Hepatocyte (in vitro differentiated cells): ENCODE measurements at regions not wholly inside any gene's neighbourhood (a gene's known extent, or its start where the extent isn't known, plus 50 kb on each side); places are given as distances from the start of the nearest gene placed in this dataset.

Experiments
- DNase-seq: peaks from one replicate; pipeline ENCODE4 v3.0.0-alpha.2; 2016; ENCODE audit warnings: low spot score
- H2AFZ ChIP-seq: fragments of 200-600 bp; sonication (generic); 2 replicates; pipeline ENCODE4 v1.6.0; 2016; ENCODE audit warnings: antibody characterized with exemption, mild to moderate bottlenecking
- H3K27ac ChIP-seq: fragments of 200-600 bp; sonication (generic); 2 replicates; pipeline ENCODE4 v1.5.1; 2016; ENCODE audit warnings: mild to moderate bottlenecking
- H3K27me3 ChIP-seq: fragments of 200-600 bp; sonication (generic); 2 replicates; pipeline ENCODE4 v1.6.1; 2016
- H3K36me3 ChIP-seq: fragments of 200-600 bp; sonication (generic); replicated peaks from 2 replicates; pipeline ENCODE4 v1.5.1; 2016; ENCODE audit warnings: low read depth; ENCODE audit not compliant: insufficient read depth
- H3K4me1 ChIP-seq: fragments of 200-600 bp; sonication (generic); 2 replicates; pipeline ENCODE4 v1.5.1; 2016; ENCODE audit warnings: mild to moderate bottlenecking, moderate library complexity; ENCODE audit not compliant: insufficient read depth
- H3K4me2 ChIP-seq: fragments of 200-600 bp; sonication (generic); 2 replicates; pipeline ENCODE4 v1.6.0; 2016
- H3K4me3 ChIP-seq: fragments of 200-600 bp; sonication (generic); 2 replicates; pipeline ENCODE4 v1.5.1; 2016; ENCODE audit warnings: mild to moderate bottlenecking
- H3K79me2 ChIP-seq: fragments of 200-600 bp; sonication (generic); 2 replicates; pipeline ENCODE4 v1.6.0; 2017; ENCODE audit warnings: mild to moderate bottlenecking
- H3K9me2 ChIP-seq: fragments of 200-600 bp; sonication (generic); replicated peaks from 2 replicates; pipeline ENCODE4 v1.6.0; 2017; ENCODE audit warnings: mild to moderate bottlenecking; ENCODE audit not compliant: insufficient read depth
- H3K9me3 ChIP-seq: fragments of 200-600 bp; sonication (generic); 2 replicates; pipeline ENCODE4 v1.5.1; 2016; ENCODE audit warnings: low read depth, mild to moderate bottlenecking
- H4K20me1 ChIP-seq: fragments of 200-600 bp; sonication (generic); 2 replicates; pipeline ENCODE4 v1.6.0; 2016; ENCODE audit warnings: mild to moderate bottlenecking; ENCODE audit not compliant: insufficient read depth, poor library complexity, severe bottlenecking
- EZH2 ChIP-seq: fragments of 200-600 bp; sonication (generic); IDR thresholded peaks from 2 replicates; pipeline ENCODE4 v1.6.1; 2016; ENCODE audit warnings: antibody characterized with exemption, mild to moderate bottlenecking, borderline replicate concordance
- EZH2phosphoT487 ChIP-seq: fragments of 200-600 bp; sonication (generic); IDR thresholded peaks from one replicate; pipeline ENCODE4 v1.6.1; 2018; ENCODE audit warnings: antibody characterized with exemption, mild to moderate bottlenecking, low read depth, moderate library complexity; ENCODE audit not compliant: unreplicated experiment, severe bottlenecking
- WGBS: methylation state at CpG from one replicate; pipeline ENCODE4 v1.1.6; 2016; ENCODE audit warnings: low lambda C conversion rate; ENCODE audit errors: missing lambda C conversion rate; 5-methylcytosine and 5-hydroxymethylcytosine counted together
- TF ChIP-seq, protein P1 (sequence below): fragments of 200-600 bp; sonication (generic); IDR thresholded peaks from 2 replicates; pipeline ENCODE4 v1.5.1; 2016; ENCODE audit warnings: antibody characterized with exemption, mild to moderate bottlenecking; ENCODE audit not compliant: poor library complexity

- Histone ChIP-seq H3K27me3 (peaks cover 2% of the 10 kb centered on the region), H4K20me1 (no peaks in the 10 kb centered on the region), H3K4me1 (no peaks in the 10 kb centered on the region), H3K36me3 (no peaks in the 10 kb centered on the region), H3K9me3 (no peaks in the 10 kb centered on the region), H2AFZ (no peak overlapping the region), H3K4me2 (no peak overlapping the region), H3K9me2 (no peaks in the 10 kb centered on the region), H3K4me3 (no peak overlapping the region), H3K79me2 (no peaks in the 10 kb centered on the region), H3K27ac (no peak overlapping the region)
- TF ChIP-seq EZH2phosphoT487 (no peak), EZH2 (no peak)
- TF ChIP-seq, protein P1, sequence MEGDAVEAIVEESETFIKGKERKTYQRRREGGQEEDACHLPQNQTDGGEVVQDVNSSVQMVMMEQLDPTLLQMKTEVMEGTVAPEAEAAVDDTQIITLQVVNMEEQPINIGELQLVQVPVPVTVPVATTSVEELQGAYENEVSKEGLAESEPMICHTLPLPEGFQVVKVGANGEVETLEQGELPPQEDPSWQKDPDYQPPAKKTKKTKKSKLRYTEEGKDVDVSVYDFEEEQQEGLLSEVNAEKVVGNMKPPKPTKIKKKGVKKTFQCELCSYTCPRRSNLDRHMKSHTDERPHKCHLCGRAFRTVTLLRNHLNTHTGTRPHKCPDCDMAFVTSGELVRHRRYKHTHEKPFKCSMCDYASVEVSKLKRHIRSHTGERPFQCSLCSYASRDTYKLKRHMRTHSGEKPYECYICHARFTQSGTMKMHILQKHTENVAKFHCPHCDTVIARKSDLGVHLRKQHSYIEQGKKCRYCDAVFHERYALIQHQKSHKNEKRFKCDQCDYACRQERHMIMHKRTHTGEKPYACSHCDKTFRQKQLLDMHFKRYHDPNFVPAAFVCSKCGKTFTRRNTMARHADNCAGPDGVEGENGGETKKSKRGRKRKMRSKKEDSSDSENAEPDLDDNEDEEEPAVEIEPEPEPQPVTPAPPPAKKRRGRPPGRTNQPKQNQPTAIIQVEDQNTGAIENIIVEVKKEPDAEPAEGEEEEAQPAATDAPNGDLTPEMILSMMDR, result no peak
- no peak for DNase-seq
- 84% methylated on average over 21 of the region's 21 CpGs for WGBS
Observed at GRCh38 chr11:71370895-71371673, 77.1 kb downstream of the DHCR7 start.

DNA sequence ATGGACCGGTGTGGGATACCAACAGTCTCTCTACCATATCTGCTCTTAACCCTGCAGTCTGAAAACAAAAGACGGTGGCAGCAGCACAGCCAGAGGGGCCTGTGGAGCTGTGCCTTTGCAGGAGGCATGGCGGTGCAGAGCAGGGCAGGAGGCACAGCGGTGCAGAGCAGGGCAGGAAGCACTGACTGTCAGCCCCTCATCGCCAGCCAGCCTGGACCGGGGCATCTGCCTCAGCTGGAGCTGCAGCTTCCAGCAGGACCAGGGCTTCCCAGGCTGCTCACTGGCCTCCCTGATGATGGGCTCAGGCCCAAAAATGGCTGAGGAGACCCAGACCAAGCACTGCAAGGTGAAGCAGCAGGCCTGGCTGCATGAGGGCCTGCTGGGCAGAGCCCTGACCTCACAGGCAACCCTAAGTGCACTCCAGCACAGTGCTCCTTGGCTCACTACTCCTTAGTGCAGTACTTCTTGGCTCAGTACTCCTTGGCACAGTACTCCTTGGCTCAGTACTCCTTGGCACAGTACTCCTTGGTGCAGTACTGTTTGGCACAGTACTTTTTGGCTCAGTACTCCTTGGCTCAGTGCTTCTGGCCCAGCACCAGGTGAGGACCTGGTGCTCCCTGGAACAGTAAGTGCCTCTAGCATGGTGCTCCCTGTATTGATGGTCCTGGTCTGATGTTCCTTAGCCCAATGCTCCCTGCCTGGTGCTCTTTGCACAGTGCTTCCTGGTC is 78.0 kb downstream of the DHCR7 start:
- Histone ChIP-seq H3K79me2 (no peaks in the 10 kb centered on the region), H2AFZ (no peak overlapping the region), H3K4me1 (no peaks in the 10 kb centered on the region), H3K27ac (no peak overlapping the region), H4K20me1 (no peaks in the 10 kb centered on the region), H3K36me3 (no peaks in the 10 kb centered on the region), H3K9me3 (no peaks in the 10 kb centered on the region), H3K9me2 (no peaks in the 10 kb centered on the region), H3K4me3 (no peak overlapping the region), H3K4me2 (no peak overlapping the region), H3K27me3 (no peaks in the 10 kb centered on the region)
- WGBS, result 83% methylated on average over 6 of the region's 6 CpGs
- TF ChIP-seq, protein P1, result no peak
- no peak for TF ChIP-seq EZH2
- TF ChIP-seq EZH2phosphoT487, result no peak
- no peak for DNase-seq

DNA sequence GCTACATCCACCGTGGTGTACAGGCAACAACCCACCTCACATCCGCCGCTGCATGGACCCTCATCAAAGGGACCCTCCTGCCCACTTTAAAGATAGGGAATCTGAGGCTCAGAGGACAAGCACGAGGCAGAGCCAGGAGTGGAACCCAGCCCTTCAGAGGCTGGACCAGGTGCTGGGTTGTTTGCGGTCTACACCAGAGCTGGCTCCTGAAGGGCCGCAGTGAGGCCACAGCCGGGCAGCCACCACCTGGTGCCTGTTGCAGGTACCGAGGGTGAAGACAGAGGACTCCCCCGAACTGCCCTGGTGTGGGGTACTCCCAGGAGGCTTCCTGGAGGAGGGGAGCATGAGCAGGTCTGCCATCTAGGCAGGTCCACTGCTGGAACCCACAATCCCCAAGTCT is 78.8 kb downstream of the DHCR7 start:
- no peaks in the 10 kb centered on the region for H3K9me3 ChIP-seq
- no peaks in the 10 kb centered on the region for H3K36me3 ChIP-seq
- H3K79me2 ChIP-seq, result no peaks in the 10 kb centered on the region
- H4K20me1 ChIP-seq, result no peaks in the 10 kb centered on the region
- H3K27me3 ChIP-seq, result no peaks in the 10 kb centered on the region
- H3K27ac ChIP-seq, result no peak overlapping the region
- no peak for DNase-seq
- no peaks in the 10 kb centered on the region for H3K4me1 ChIP-seq
- TF ChIP-seq EZH2 (no peak), EZH2phosphoT487 (no peak)
- TF ChIP-seq, protein P1, result no peak
- no peak overlapping the region for H2AFZ ChIP-seq
- no peak overlapping the region for H3K4me3 ChIP-seq
- 90% methylated on average over 9 of the region's 9 CpGs for whole genome bisulfite sequencing
- no peak overlapping the region for H3K4me2 ChIP-seq
- H3K9me2 ChIP-seq, result no peaks in the 10 kb centered on the region
